ENCODE measurements at regions not wholly inside any gene's neighbourhood (a gene's known extent, or its start where the extent isn't known, plus 50 kb on each side); places are given as distances from the start of the nearest gene placed in this dataset.

DNA sequence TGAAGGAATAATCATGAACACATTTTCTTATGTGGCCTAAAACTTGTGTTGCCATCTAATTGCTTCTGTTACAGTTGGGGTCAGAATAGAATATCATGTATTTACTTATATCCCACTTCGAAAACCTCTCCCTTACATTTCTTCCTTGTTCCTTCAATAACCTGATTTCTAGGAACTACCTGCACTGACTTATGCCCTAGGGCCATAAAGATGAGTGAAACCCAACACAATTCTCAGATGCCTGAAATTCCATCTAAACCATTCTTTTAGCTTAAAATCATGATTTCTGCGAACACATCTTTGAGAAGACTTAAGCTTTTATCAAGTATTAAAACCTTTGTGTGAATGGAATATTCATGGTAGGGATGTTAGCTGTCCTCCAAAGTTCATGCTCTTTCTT is 142.7 kb downstream of the SNAPC1 start:
- H3K4me3 Mint-ChIP-seq, result no peak overlapping the region
- no peak for DNase-seq (ENCODE audit: low spot score in 2 of 2, unreplicated experiment in 2 of 2)
- H3K4me1 Mint-ChIP-seq, result no peaks in the 10 kb centered on the region
- no peaks in the 10 kb centered on the region for H3K36me3 Mint-ChIP-seq
- H3K27me3 Mint-ChIP-seq (ENCODE audit: low read depth), result no peaks in the 10 kb centered on the region
- TF ChIP-seq CTCF (IDR thresholded peaks at IDR 0.05; ENCODE audit: unreplicated experiment), result no peak
- H3K27ac Mint-ChIP-seq, result no peak overlapping the region
- H3K9me3 Mint-ChIP-seq, result peaks cover 5% of the 10 kb centered on the region

DNA sequence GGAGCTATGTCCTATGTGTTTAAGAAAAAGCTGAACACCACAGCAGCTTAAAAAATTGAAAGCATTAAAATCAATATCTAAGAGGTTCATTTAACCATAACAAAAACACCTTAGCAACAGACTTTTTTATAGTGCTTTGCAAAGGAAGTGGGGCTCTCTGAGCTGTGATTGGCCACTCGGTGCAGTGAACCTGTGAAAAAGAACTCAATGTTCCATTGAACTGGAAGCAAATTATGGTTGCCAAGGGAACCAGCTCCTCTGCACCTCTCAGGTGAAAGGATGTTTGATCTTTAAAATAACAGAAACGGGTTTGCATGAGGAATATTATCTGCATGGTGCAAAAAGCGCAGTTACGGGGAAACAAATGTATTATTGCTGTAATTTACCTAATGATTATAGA is 149.4 kb downstream of the SNAPC1 start:
- Mint-ChIP-seq H3K36me3 (no peaks in the 10 kb centered on the region), H3K27ac (no peak overlapping the region), H3K4me3 (no peak overlapping the region), H3K9me3 (no peaks in the 10 kb centered on the region), H3K27me3 (ENCODE audit: low read depth) (peaks cover 7% of the 10 kb centered on the region), H3K4me1 (peaks cover 2% of the 10 kb centered on the region)
- TF ChIP-seq CTCF (IDR thresholded peaks at IDR 0.05; ENCODE audit: unreplicated experiment), result no peak
- no peak for DNase-seq (ENCODE audit: low spot score in 2 of 2, unreplicated experiment in 2 of 2)

DNA sequence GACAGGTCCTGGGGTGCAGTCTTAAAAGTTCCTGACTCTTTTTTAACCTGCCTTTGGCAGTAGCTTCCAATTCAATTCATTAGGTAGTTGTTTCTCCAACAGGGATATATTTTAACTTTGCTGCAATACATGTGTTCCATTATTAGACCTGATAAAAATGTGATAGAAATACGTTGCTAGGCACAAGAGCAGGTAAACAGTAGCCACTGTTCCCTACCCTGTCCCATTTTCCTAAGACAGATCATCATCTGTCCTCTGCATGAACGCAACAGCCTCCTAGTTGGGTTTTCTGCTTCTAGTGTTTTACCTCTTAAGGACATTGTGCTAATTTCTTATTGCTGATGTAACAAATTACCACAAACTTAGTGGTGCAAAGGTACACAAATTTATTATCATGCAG is 156.8 kb downstream of the SNAPC1 start:
- no peak for DNase-seq (ENCODE audit: low spot score in 2 of 2, unreplicated experiment in 2 of 2)
- peaks cover 3% of the 10 kb centered on the region for H3K27me3 Mint-ChIP-seq (ENCODE audit: low read depth)
- H3K4me1 Mint-ChIP-seq, result no peaks in the 10 kb centered on the region
- no peak overlapping the region for H3K4me3 Mint-ChIP-seq
- H3K36me3 Mint-ChIP-seq, result no peaks in the 10 kb centered on the region
- no peaks in the 10 kb centered on the region for H3K9me3 Mint-ChIP-seq
- TF ChIP-seq CTCF (IDR thresholded peaks at IDR 0.05; ENCODE audit: unreplicated experiment), result no peak
- H3K27ac Mint-ChIP-seq, result no peak overlapping the region

DNA sequence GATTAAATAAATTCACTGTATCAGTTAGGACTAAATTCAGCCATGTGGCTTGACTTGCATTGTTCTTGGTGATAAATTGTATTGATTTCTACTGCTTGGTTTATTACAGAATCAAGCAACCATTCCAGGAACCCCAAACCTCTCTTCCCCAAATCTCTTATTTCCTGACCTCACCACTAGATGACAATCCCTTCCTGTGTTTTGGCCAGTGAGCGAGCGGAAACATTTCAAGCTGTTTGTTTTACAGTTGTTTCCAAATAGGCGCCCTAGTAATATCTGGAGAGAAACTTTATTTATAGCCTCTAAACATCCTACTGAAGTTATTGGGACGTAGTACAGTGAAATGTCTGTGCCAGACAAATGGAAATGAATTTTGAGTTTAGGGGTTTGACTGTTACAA is 161.1 kb downstream of the SNAPC1 start:
- Mint-ChIP-seq H3K27me3 (ENCODE audit: low read depth) (peaks cover 3% of the 10 kb centered on the region), H3K9me3 (no peaks in the 10 kb centered on the region), H3K27ac (no peak overlapping the region), H3K36me3 (no peaks in the 10 kb centered on the region), H3K4me3 (no peak overlapping the region), H3K4me1 (peaks cover 20% of the 10 kb centered on the region)
- no peak for DNase-seq (ENCODE audit: low spot score in 2 of 2, unreplicated experiment in 2 of 2)
- no peak for TF ChIP-seq CTCF (IDR thresholded peaks at IDR 0.05; ENCODE audit: unreplicated experiment)

- TF ChIP-seq CTCF (IDR thresholded peaks at IDR 0.05; ENCODE audit: unreplicated experiment), result no peak
- H3K27ac Mint-ChIP-seq, result no peak overlapping the region
- no peaks in the 10 kb centered on the region for H3K9me3 Mint-ChIP-seq
- DNase-seq (ENCODE audit: low spot score in 2 of 2, unreplicated experiment in 2 of 2), result no peak
- peaks cover 3% of the 10 kb centered on the region for H3K27me3 Mint-ChIP-seq (ENCODE audit: low read depth)
- peaks cover 20% of the 10 kb centered on the region for H3K4me1 Mint-ChIP-seq
- H3K36me3 Mint-ChIP-seq, result no peaks in the 10 kb centered on the region
- no peak overlapping the region for H3K4me3 Mint-ChIP-seq
Observed at GRCh38 chr14:61925043-61925442, 162.8 kb downstream of the SNAPC1 start.

GRCh38 chr14:61925732-61926435 is 163.7 kb downstream of the SNAPC1 start:
- Mint-ChIP-seq H3K36me3 (no peaks in the 10 kb centered on the region), H3K9me3 (no peaks in the 10 kb centered on the region), H3K27me3 (ENCODE audit: low read depth) (peaks cover 3% of the 10 kb centered on the region), H3K27ac (no peak overlapping the region), H3K4me1 (peaks cover 20% of the 10 kb centered on the region), H3K4me3 (no peak overlapping the region)
- DNase-seq (ENCODE audit: low spot score in 2 of 2, unreplicated experiment in 2 of 2), result no peak
- TF ChIP-seq CTCF (IDR thresholded peaks at IDR 0.05; ENCODE audit: unreplicated experiment), result no peak
